Medulla oblongata (tissue), 1 donor: ENCODE measurements at regions not wholly inside any gene's neighbourhood (a gene's known extent, or its start where the extent isn't known, plus 50 kb on each side); places are given as distances from the start of the nearest gene placed in this dataset.

Source experiments
- DNase-seq: peaks from one replicate; pipeline ENCODE4 v3.0.0-alpha.2; 2015; ENCODE audit errors: extremely low spot score

GRCh38 chr4:14868426-14869395, 133.6 kb upstream of the CPEB2 start:
- no peak for DNase-seq

GRCh38 chr4:14871676-14872430, 130.4 kb upstream of the CPEB2 start:
- DNase-seq: no peak

- DNase-seq: no peak
Observed at GRCh38 chr4:14874990-14875389, 127.3 kb upstream of the CPEB2 start.

GRCh38 chr4:14877246-14878225, 124.7 kb upstream of the CPEB2 start:
- peak; percentile 70 for DNase-seq

GRCh38 chr4:14878681-14879080, 123.6 kb upstream of the CPEB2 start:
- no peak for DNase-seq

- no peak for DNase-seq
Observed at GRCh38 chr4:14879683-14880082, 122.6 kb upstream of the CPEB2 start.

- peak; percentile 56 for DNase-seq
Observed at GRCh38 chr4:14880805-14881204, 121.5 kb upstream of the CPEB2 start.

GRCh38 chr4:14883166-14883565, 119.1 kb upstream of the CPEB2 start:
- no peak for DNase-seq

- DNase-seq: no peak
Observed at GRCh38 chr4:14883661-14884060, 118.6 kb upstream of the CPEB2 start.

GRCh38 chr4:14887842-14888433, 114.3 kb upstream of the CPEB2 start:
- DNase-seq: no peak

- no peak for DNase-seq
Observed at GRCh38 chr4:14888790-14889572, 113.3 kb upstream of the CPEB2 start.

- no peak for DNase-seq
Observed at GRCh38 chr4:14892563-14892962, 109.7 kb upstream of the CPEB2 start.

GRCh38 chr4:14893713-14894112, 108.6 kb upstream of the CPEB2 start:
- no peak for DNase-seq

- no peak for DNase-seq
Observed at GRCh38 chr4:14894392-14895292, 107.6 kb upstream of the CPEB2 start.

GRCh38 chr4:14896656-14897175, 105.6 kb upstream of the CPEB2 start:
- no peak for DNase-seq

GRCh38 chr4:14897217-14897616, 105.1 kb upstream of the CPEB2 start:
- no peak for DNase-seq

- DNase-seq: no peak
Observed at GRCh38 chr4:14898989-14899388, 103.3 kb upstream of the CPEB2 start.

- DNase-seq: no peak
Observed at GRCh38 chr4:14902342-14902741, 99.9 kb upstream of the CPEB2 start.

- no peak for DNase-seq
Observed at GRCh38 chr4:14903321-14903720, 99.0 kb upstream of the CPEB2 start.
